Psoas muscle (tissue), 7 donors: ENCODE measurements at regions not wholly inside any gene's neighbourhood (a gene's known extent, or its start where the extent isn't known, plus 50 kb on each side); places are given as distances from the start of the nearest gene placed in this dataset.
A peak's percentile ranks its signal among the peaks of the same experiment; 100 is the strongest.

Source experiments
- ATAC-seq, 4 donors: fragments of 200-7000 bp; cut with Tn5 transposase; one replicate each; pipeline ENCODE4 v1.9.1; 2020; ENCODE audit warnings: moderate library complexity in 3 of 4, mild to moderate bottlenecking in 2 of 4
- DNase-seq, 2 donors: peaks; one replicate each; pipeline ENCODE4 v3.0.0-alpha.2; 2020
- H3K27ac ChIP-seq: fragments of 200-600 bp; one replicate; pipeline ENCODE4 v1.8.0; 2022
- H3K27me3 ChIP-seq, 3 donors: fragments of 200-600 bp in 1 of 3; one replicate each; pipeline versions ENCODE4 v1.6.1 to v1.8.0; 2013 to 2022; ENCODE audit warnings: low read length in 2 of 3, mild to moderate bottlenecking in 2 of 3, moderate library complexity in 1 of 3; ENCODE audit not compliant: insufficient read depth in 3 of 3
- H3K36me3 ChIP-seq, 2 donors: fragments of 200-600 bp in 1 of 2; one replicate each; pipeline versions ENCODE4 v1.6.1 to v1.8.0; 2013 to 2022; ENCODE audit warnings: low read depth in 1 of 2, mild to moderate bottlenecking in 1 of 2, moderate library complexity in 1 of 2; ENCODE audit not compliant: insufficient read depth in 1 of 2
- H3K4me1 ChIP-seq: fragments of 200-600 bp; one replicate; pipeline ENCODE4 v1.8.0; 2022
- H3K4me3 ChIP-seq: fragments of 200-600 bp; one replicate; pipeline ENCODE4 v1.8.0; 2022; ENCODE audit warnings: mild to moderate bottlenecking
- H3K9me3 ChIP-seq: fragments of 200-600 bp; one replicate; pipeline ENCODE4 v1.8.0; 2022
- CTCF ChIP-seq: fragments of 200-600 bp; IDR thresholded peaks from one replicate; pipeline ENCODE4 v1.8.0; 2022; ENCODE audit warnings: antibody characterized with exemption
- WGBS, 3 donors: extraction: QIAGEN DNeasy Blood & Tissue Kit; methylation state at CpG; one replicate each; pipeline versions ENCODE4 v1.1.6 to v1.1.7; 2013; 5-methylcytosine and 5-hydroxymethylcytosine counted together
- intact Hi-C, 2 donors: fragments of 100-400 bp; cut with DNase I; formaldehyde crosslinking; loops; one replicate each; pipeline versions ENCODE4 v1.11.0 to v1.14.2; 2022
- donor health status: healthy with polysubstance abuse.
- donor health status: DM: no; HTN: no; CAD: no; lungs with moderate emphysema.
- donor health status: Bipolar disorder and iron deficiency.
- donor health status: healthy.
- donor health status: DM: yes; HTN: yes; CAD: no.
- donor health status: DM: no; HTN: no; CAD: no.
- donor health status: DM: yes; HTN: yes; CAD: no.

- ATAC-seq = no peak
- 84 to 89% (median 88%) methylated on average over 2 of the region's 2 CpGs for WGBS, 3 donors
- Histone ChIP-seq H3K4me3 (no peak overlapping the region), H3K4me1 (no peaks in the 10 kb centered on the region), H3K27ac (no peak overlapping the region), H3K9me3 (no peaks in the 10 kb centered on the region), H3K36me3 (no peaks in the 10 kb centered on the region), H3K27me3 (peaks cover 0 to 1% (median 0%) of the 10 kb centered on the region in 3 donors)
- intact Hi-C loops = no loop called here
- no peak for TF ChIP-seq CTCF
- DNase-seq = no peak
Observed at GRCh38 chr2:234261736-234262135, 211.2 kb downstream of the SPP2 start.

- Histone ChIP-seq H3K27me3 (peaks cover 0 to 1% (median 0%) of the 10 kb centered on the region in 3 donors), H3K27ac (no peak overlapping the region), H3K9me3 (no peaks in the 10 kb centered on the region), H3K36me3 (no peaks in the 10 kb centered on the region), H3K4me1 (no peaks in the 10 kb centered on the region), H3K4me3 (no peak overlapping the region)
- ATAC-seq = no peak
- intact Hi-C loops = no loop called here
- WGBS, 3 donors = 84 to 92% (median 84%) methylated on average over 1 to 2 of the region's 2 CpGs
- DNase-seq = no peak
- no peak for TF ChIP-seq CTCF
Observed at GRCh38 chr2:234259440-234259839, 208.9 kb downstream of the SPP2 start.

DNA sequence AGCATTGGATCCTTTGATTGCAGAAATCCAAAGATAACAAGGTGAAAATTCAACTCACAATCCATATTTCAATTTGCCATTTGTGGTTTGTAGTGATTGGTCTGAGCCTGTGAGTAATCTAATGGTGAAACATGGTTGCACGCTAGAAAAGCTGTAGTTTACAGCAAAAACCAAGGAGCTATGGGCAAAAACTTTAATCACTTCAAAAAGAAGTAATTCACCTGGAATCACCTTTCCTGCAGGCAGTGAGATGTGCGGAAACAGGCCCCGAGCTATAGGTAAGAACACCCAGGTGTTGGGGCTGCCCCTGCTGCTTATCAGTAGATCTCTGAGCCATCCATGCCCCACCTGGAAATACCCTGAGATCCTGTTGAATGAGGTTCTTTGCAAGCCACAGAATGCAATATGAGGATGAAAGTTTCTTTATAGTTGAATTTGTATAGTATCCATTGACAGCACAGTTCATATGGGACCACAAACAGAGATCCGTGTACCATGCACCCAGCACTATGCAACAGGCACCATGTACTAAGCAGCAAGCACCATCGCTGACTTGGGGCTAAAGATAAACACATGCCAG is 208.2 kb downstream of the SPP2 start:
- intact Hi-C loops = no loop called here
- Histone ChIP-seq H3K27ac (no peak overlapping the region), H3K36me3 (no peaks in the 10 kb centered on the region), H3K4me3 (no peak overlapping the region), H3K4me1 (no peaks in the 10 kb centered on the region), H3K27me3 (peaks cover 0 to 1% (median 0%) of the 10 kb centered on the region in 3 donors), H3K9me3 (no peaks in the 10 kb centered on the region)
- TF ChIP-seq CTCF = no peak
- WGBS, 3 donors = 91 to 94% (median 93%) methylated on average over 5 of the region's 5 CpGs
- no peak for ATAC-seq
- no peak for DNase-seq

DNA sequence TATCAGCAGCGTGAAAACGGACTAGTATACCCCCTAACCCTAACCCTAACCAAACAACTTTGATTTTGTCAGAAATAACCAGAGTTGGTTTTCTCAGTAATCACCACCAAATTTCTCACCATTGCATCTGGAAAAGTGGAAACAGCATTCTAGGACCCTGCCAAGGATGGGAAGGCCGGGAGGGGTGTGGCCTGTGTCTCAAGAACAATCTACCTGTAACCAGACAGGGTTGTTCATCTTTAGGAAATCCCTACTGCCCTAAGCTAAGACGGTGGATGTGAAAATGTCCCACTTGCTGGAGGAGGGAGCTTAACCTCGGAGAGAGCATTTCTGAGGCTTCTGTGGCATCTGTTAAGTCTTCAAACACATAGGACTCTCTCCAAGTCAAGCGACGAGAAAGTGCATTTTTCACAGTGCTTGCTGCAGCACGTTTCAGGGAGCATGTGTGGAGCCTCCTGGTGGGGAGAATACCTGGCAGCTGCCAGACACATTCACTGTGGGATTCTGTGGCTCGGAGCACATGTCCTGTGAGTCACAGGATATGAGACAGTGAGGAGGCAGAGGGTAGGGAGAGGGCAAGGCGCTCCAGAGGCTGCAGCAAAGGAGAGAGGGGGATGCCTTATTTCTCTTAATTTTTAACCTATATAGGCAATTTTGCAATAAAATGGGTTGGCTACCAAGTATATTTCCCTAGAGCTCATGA is 207.5 kb downstream of the SPP2 start:
- no peaks in the 10 kb centered on the region for H3K36me3 ChIP-seq
- H3K4me3 ChIP-seq = no peak overlapping the region
- intact Hi-C loops = no loop called here
- ATAC-seq (peak in 1 of 4 donors; percentile 62), DNase-seq (peak in 1 of 2 donors; percentile 17)
- no peak for TF ChIP-seq CTCF
- no peak overlapping the region for H3K27ac ChIP-seq
- 32 to 36% (median 34%) methylated on average over 10 of the region's 10 CpGs for WGBS, 3 donors
- no peaks in the 10 kb centered on the region for H3K4me1 ChIP-seq
- H3K27me3 ChIP-seq = peaks cover 0 to 1% (median 0%) of the 10 kb centered on the region in 3 donors
- H3K9me3 ChIP-seq = no peaks in the 10 kb centered on the region
